ENCODE measurements at regions not wholly inside any gene's neighbourhood (a gene's known extent, or its start where the extent isn't known, plus 50 kb on each side); places are given as distances from the start of the nearest gene placed in this dataset.

- ChIA-PET POLR2A (no interaction called here), CTCF (no interaction called here)
- H3K79me2 ChIP-seq (ENCODE audit: control insufficient read depth, insufficient read depth, low read length), result no peaks in the 10 kb centered on the region
- H3K36me3 ChIP-seq (replicated peaks in 1 of 2; ENCODE audit: control extremely low read depth in 1 of 2, control insufficient read depth in 1 of 2, extremely low read depth in 1 of 2, insufficient read depth in 2 of 2, low read length in 1 of 2), result no peaks in the 10 kb centered on the region
- no peak overlapping the region for H3K27ac Mint-ChIP-seq
- DNase-seq, result no peak
- H3K27me3 Mint-ChIP-seq, result no peaks in the 10 kb centered on the region
- H4K20me1 ChIP-seq (ENCODE audit: control insufficient read depth, insufficient read depth, low read length, poor library complexity, severe bottlenecking), result no peaks in the 10 kb centered on the region
- H3K4me3 ChIP-seq (ENCODE audit: control extremely low read depth in 1 of 5, extremely low read depth in 1 of 5, insufficient read depth in 1 of 5, low read depth in 2 of 5, low read length in 4 of 5), result no peak overlapping the region
- no peaks in the 10 kb centered on the region for H3K4me1 Mint-ChIP-seq
- peaks cover 0 to 1% (median 0%) of the 10 kb centered on the region in 3 donors for H3K9me3 ChIP-seq (ENCODE audit: control extremely low read depth in 1 of 3, control insufficient read depth in 2 of 3, insufficient read depth in 1 of 3, low read length in 2 of 3)
- H3K4me3 Mint-ChIP-seq, result no peak overlapping the region
- intact Hi-C loops (cut with micrococcal nuclease), result no loop called here
- H3K4me1 ChIP-seq (ENCODE audit: control insufficient read depth in 2 of 2, insufficient read depth in 2 of 2, low read length in 2 of 2), result no peaks in the 10 kb centered on the region
- H2AFZ ChIP-seq (ENCODE audit: insufficient read depth, low read depth, low read length, poor library complexity, severe bottlenecking), result no peak overlapping the region
- H3K27ac ChIP-seq (ENCODE audit: low read length in 2 of 2), result no peak overlapping the region
- TF ChIP-seq EZH2 (IDR thresholded peaks at IDR 0.05; ENCODE audit: borderline replicate concordance, insufficient read depth, low read depth, low read length, poor library complexity, severe bottlenecking), result no peak
- no peak for TF ChIP-seq CTCF (IDR thresholded peaks at IDR 0.05)
- H3K9ac ChIP-seq (ENCODE audit: low read length), result no peak overlapping the region
- peaks cover 3% of the 10 kb centered on the region for H3K9me3 Mint-ChIP-seq (ENCODE audit: insufficient read depth)
- no peaks in the 10 kb centered on the region for H3K27me3 ChIP-seq (replicated peaks in 1 of 4; ENCODE audit: control extremely low read depth in 1 of 4, control insufficient read depth in 3 of 4, insufficient read depth in 4 of 4, low read length in 3 of 4)
- ATAC-seq (ENCODE audit: low read depth), result no peak
- no peak overlapping the region for H3K4me2 ChIP-seq (replicated peaks; ENCODE audit: low read depth, low read length, poor library complexity, severe bottlenecking)
Measured at GRCh38 chr5:106312360-106312759, 1358.4 kb downstream of the EFNA5 start.

- no peaks in the 10 kb centered on the region for H3K79me2 ChIP-seq (ENCODE audit: control insufficient read depth, insufficient read depth, low read length)
- H3K27ac Mint-ChIP-seq, result no peak overlapping the region
- POLR2A ChIA-PET, result no interaction called here
- no peaks in the 10 kb centered on the region for H3K27me3 Mint-ChIP-seq
- no peaks in the 10 kb centered on the region for H3K36me3 ChIP-seq (replicated peaks in 1 of 2; ENCODE audit: control extremely low read depth in 1 of 2, control insufficient read depth in 1 of 2, extremely low read depth in 1 of 2, insufficient read depth in 2 of 2, low read length in 1 of 2)
- no peak overlapping the region for H3K4me2 ChIP-seq (replicated peaks; ENCODE audit: low read depth, low read length, poor library complexity, severe bottlenecking)
- TF ChIP-seq EZH2 (IDR thresholded peaks at IDR 0.05; ENCODE audit: borderline replicate concordance, insufficient read depth, low read depth, low read length, poor library complexity, severe bottlenecking), result no peak
- TF ChIP-seq CTCF (IDR thresholded peaks at IDR 0.05), result no peak
- peaks cover 0 to 1% (median 0%) of the 10 kb centered on the region in 3 donors for H3K9me3 ChIP-seq (ENCODE audit: control extremely low read depth in 1 of 3, control insufficient read depth in 2 of 3, insufficient read depth in 1 of 3, low read length in 2 of 3)
- H4K20me1 ChIP-seq (ENCODE audit: control insufficient read depth, insufficient read depth, low read length, poor library complexity, severe bottlenecking), result no peaks in the 10 kb centered on the region
- no peaks in the 10 kb centered on the region for H3K4me1 Mint-ChIP-seq
- H3K27me3 ChIP-seq (replicated peaks in 1 of 4; ENCODE audit: control extremely low read depth in 1 of 4, control insufficient read depth in 3 of 4, insufficient read depth in 4 of 4, low read length in 3 of 4), result no peaks in the 10 kb centered on the region
- H3K4me3 Mint-ChIP-seq, result no peak overlapping the region
- no peak for ATAC-seq (ENCODE audit: low read depth)
- no CpG with 5 or more reads among the region's 2 CpGs for WGBS (ENCODE audit: insufficient coverage)
- H3K9me3 Mint-ChIP-seq (ENCODE audit: insufficient read depth), result no peaks in the 10 kb centered on the region
- H3K4me1 ChIP-seq (ENCODE audit: control insufficient read depth in 2 of 2, insufficient read depth in 2 of 2, low read length in 2 of 2), result no peaks in the 10 kb centered on the region
- H3K27ac ChIP-seq (ENCODE audit: low read length in 2 of 2), result no peak overlapping the region
- no peak overlapping the region for H2AFZ ChIP-seq (ENCODE audit: insufficient read depth, low read depth, low read length, poor library complexity, severe bottlenecking)
- no peak overlapping the region for H3K9ac ChIP-seq (ENCODE audit: low read length)
- intact Hi-C loops (cut with micrococcal nuclease), result no loop called here
- CTCF ChIA-PET, result no interaction called here
- no peak for DNase-seq
- no peak overlapping the region for H3K4me3 ChIP-seq (ENCODE audit: control extremely low read depth in 1 of 5, extremely low read depth in 1 of 5, insufficient read depth in 1 of 5, low read depth in 2 of 5, low read length in 4 of 5)
Measured at GRCh38 chr5:106311230-106311915, 1359.4 kb downstream of the EFNA5 start.
